Hepatocyte (in vitro differentiated cells): ENCODE measurements at regions not wholly inside any gene's neighbourhood (a gene's known extent, or its start where the extent isn't known, plus 50 kb on each side); places are given as distances from the start of the nearest gene placed in this dataset.

Experiments
- CTCF ChIP-seq: fragments of 200-600 bp; sonication (generic); IDR thresholded peaks from 2 replicates; pipeline ENCODE4 v1.5.1; 2016; ENCODE audit warnings: antibody characterized with exemption, mild to moderate bottlenecking; ENCODE audit not compliant: poor library complexity
- EZH2 ChIP-seq: fragments of 200-600 bp; sonication (generic); IDR thresholded peaks from 2 replicates; pipeline ENCODE4 v1.6.1; 2016; ENCODE audit warnings: antibody characterized with exemption, mild to moderate bottlenecking, borderline replicate concordance
- EZH2phosphoT487 ChIP-seq: fragments of 200-600 bp; sonication (generic); IDR thresholded peaks from one replicate; pipeline ENCODE4 v1.6.1; 2018; ENCODE audit warnings: antibody characterized with exemption, mild to moderate bottlenecking, low read depth, moderate library complexity; ENCODE audit not compliant: unreplicated experiment, severe bottlenecking

GRCh38 chr4:66929748-66930147 lies 615.6 kb downstream of the CENPC start:
- TF ChIP-seq CTCF (no peak), EZH2 (no peak), EZH2phosphoT487 (no peak)
